ENCODE measurements at regions not wholly inside any gene's neighbourhood (a gene's known extent, or its start where the extent isn't known, plus 50 kb on each side); places are given as distances from the start of the nearest gene placed in this dataset.

DNA sequence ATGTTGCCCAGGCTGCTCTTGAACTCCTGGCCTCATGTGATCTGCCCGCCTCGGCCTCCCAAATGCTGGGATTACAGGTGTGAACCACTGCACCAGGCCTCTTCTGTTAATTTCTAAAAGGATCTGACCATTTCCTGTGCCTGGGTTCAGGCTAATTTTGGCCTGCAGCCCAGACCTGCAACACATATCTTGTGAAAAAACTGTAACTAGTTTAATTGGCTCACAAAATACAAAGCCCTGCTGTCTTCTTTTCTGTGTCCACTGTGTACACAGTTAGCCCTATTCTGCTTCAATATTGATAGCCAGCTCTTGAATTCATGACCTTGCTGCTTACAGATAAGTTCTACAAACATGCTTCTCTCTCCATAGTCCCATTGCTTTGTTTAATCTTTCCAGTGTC is 753.5 kb downstream of the PDHA2 start:
- DNase-seq, result no peak
- Mint-ChIP-seq H3K4me3 (no peak overlapping the region), H3K4me1 (no peaks in the 10 kb centered on the region), H3K27ac (no peak overlapping the region), H3K27me3 (no peaks in the 10 kb centered on the region), H3K9me3 (ENCODE audit: insufficient read depth) (no peaks in the 10 kb centered on the region)
- ChIA-PET CTCF (no interaction called here), POLR2A (no interaction called here)
- H3K9ac ChIP-seq (ENCODE audit: low read length), result no peak overlapping the region
- no peak overlapping the region for H2AFZ ChIP-seq (ENCODE audit: insufficient read depth, low read depth, low read length, poor library complexity, severe bottlenecking)
- no peak for ATAC-seq (ENCODE audit: low read depth)
- WGBS (ENCODE audit: insufficient coverage), result 95% methylated on average over 2 of the region's 2 CpGs
- H4K20me1 ChIP-seq (ENCODE audit: control insufficient read depth, insufficient read depth, low read length, poor library complexity, severe bottlenecking), result no peaks in the 10 kb centered on the region
- H3K4me1 ChIP-seq (ENCODE audit: control insufficient read depth in 2 of 2, insufficient read depth in 2 of 2, low read length in 2 of 2), result no peaks in the 10 kb centered on the region
- H3K79me2 ChIP-seq (ENCODE audit: control insufficient read depth, insufficient read depth, low read length), result no peaks in the 10 kb centered on the region
- H3K4me2 ChIP-seq (replicated peaks; ENCODE audit: low read depth, low read length, poor library complexity, severe bottlenecking), result no peak overlapping the region
- H3K27ac ChIP-seq (ENCODE audit: low read length in 2 of 2), result no peak overlapping the region
- TF ChIP-seq, protein P1, sequence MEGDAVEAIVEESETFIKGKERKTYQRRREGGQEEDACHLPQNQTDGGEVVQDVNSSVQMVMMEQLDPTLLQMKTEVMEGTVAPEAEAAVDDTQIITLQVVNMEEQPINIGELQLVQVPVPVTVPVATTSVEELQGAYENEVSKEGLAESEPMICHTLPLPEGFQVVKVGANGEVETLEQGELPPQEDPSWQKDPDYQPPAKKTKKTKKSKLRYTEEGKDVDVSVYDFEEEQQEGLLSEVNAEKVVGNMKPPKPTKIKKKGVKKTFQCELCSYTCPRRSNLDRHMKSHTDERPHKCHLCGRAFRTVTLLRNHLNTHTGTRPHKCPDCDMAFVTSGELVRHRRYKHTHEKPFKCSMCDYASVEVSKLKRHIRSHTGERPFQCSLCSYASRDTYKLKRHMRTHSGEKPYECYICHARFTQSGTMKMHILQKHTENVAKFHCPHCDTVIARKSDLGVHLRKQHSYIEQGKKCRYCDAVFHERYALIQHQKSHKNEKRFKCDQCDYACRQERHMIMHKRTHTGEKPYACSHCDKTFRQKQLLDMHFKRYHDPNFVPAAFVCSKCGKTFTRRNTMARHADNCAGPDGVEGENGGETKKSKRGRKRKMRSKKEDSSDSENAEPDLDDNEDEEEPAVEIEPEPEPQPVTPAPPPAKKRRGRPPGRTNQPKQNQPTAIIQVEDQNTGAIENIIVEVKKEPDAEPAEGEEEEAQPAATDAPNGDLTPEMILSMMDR (IDR thresholded peaks at IDR 0.05), result no peak
- no peak for TF ChIP-seq EZH2 (IDR thresholded peaks at IDR 0.05; ENCODE audit: borderline replicate concordance, insufficient read depth, low read depth, low read length, poor library complexity, severe bottlenecking)
- no peak overlapping the region for H3K4me3 ChIP-seq (ENCODE audit: control extremely low read depth in 1 of 5, extremely low read depth in 1 of 5, insufficient read depth in 1 of 5, low read depth in 2 of 5, low read length in 4 of 5)
- H3K27me3 ChIP-seq (replicated peaks in 1 of 4; ENCODE audit: control extremely low read depth in 1 of 4, control insufficient read depth in 3 of 4, insufficient read depth in 4 of 4, low read length in 3 of 4), result no peaks in the 10 kb centered on the region
- no peaks in the 10 kb centered on the region for H3K36me3 ChIP-seq (replicated peaks in 1 of 2; ENCODE audit: control extremely low read depth in 1 of 2, control insufficient read depth in 1 of 2, extremely low read depth in 1 of 2, insufficient read depth in 2 of 2, low read length in 1 of 2)
- intact Hi-C loops (cut with micrococcal nuclease), result no loop called here
- peaks cover 0 to 4% (median 0%) of the 10 kb centered on the region in 3 donors for H3K9me3 ChIP-seq (ENCODE audit: control extremely low read depth in 1 of 3, control insufficient read depth in 2 of 3, insufficient read depth in 1 of 3, low read length in 2 of 3)

GRCh38 chr4:96598465-96598864 is 758.6 kb downstream of the PDHA2 start:
- H3K27ac Mint-ChIP-seq, result no peak overlapping the region
- Histone ChIP-seq H4K20me1 (ENCODE audit: control insufficient read depth, insufficient read depth, low read length, poor library complexity, severe bottlenecking) (no peaks in the 10 kb centered on the region), H3K9ac (ENCODE audit: low read length) (no peak overlapping the region), H2AFZ (ENCODE audit: insufficient read depth, low read depth, low read length, poor library complexity, severe bottlenecking) (no peak overlapping the region), H3K4me1 (ENCODE audit: control insufficient read depth in 2 of 2, insufficient read depth in 2 of 2, low read length in 2 of 2) (no peaks in the 10 kb centered on the region), H3K36me3 (replicated peaks in 1 of 2; ENCODE audit: control extremely low read depth in 1 of 2, control insufficient read depth in 1 of 2, extremely low read depth in 1 of 2, insufficient read depth in 2 of 2, low read length in 1 of 2) (no peaks in the 10 kb centered on the region), H3K4me3 (ENCODE audit: control extremely low read depth in 1 of 5, extremely low read depth in 1 of 5, insufficient read depth in 1 of 5, low read depth in 2 of 5, low read length in 4 of 5) (no peak overlapping the region), H3K79me2 (ENCODE audit: control insufficient read depth, insufficient read depth, low read length) (no peaks in the 10 kb centered on the region), H3K9me3 (ENCODE audit: control extremely low read depth in 1 of 3, control insufficient read depth in 2 of 3, insufficient read depth in 1 of 3, low read length in 2 of 3) (peaks cover 0 to 4% (median 0%) of the 10 kb centered on the region in 3 donors), H3K27me3 (replicated peaks in 1 of 4; ENCODE audit: control extremely low read depth in 1 of 4, control insufficient read depth in 3 of 4, insufficient read depth in 4 of 4, low read length in 3 of 4) (no peaks in the 10 kb centered on the region), H3K4me2 (replicated peaks; ENCODE audit: low read depth, low read length, poor library complexity, severe bottlenecking) (no peak overlapping the region), H3K27ac (ENCODE audit: low read length in 2 of 2) (no peak overlapping the region)
- POLR2A ChIA-PET, result no interaction called here
- TF ChIP-seq, protein P1 (IDR thresholded peaks at IDR 0.05), result no peak
- TF ChIP-seq EZH2 (IDR thresholded peaks at IDR 0.05; ENCODE audit: borderline replicate concordance, insufficient read depth, low read depth, low read length, poor library complexity, severe bottlenecking), result no peak
- CTCF ChIA-PET, result no interaction called here
- ATAC-seq (ENCODE audit: low read depth), result no peak
- H3K4me1 Mint-ChIP-seq, result no peaks in the 10 kb centered on the region
- H3K27me3 Mint-ChIP-seq, result no peaks in the 10 kb centered on the region
- no peak overlapping the region for H3K4me3 Mint-ChIP-seq
- DNase-seq, result no peak
- intact Hi-C loops (cut with micrococcal nuclease), result no loop called here
- 93% methylated on average over 3 of the region's 6 CpGs for WGBS (ENCODE audit: insufficient coverage)
- H3K9me3 Mint-ChIP-seq (ENCODE audit: insufficient read depth), result no peaks in the 10 kb centered on the region
